Ovary (tissue), 3 donors: ENCODE measurements at regions not wholly inside any gene's neighbourhood (a gene's known extent, or its start where the extent isn't known, plus 50 kb on each side); places are given as distances from the start of the nearest gene placed in this dataset.
"Not testable (repeated sequence)": the region's sequence is repeated elsewhere in the genome, so short reads cannot be mapped to it uniquely, and the experiment has no call there.

Experiments used
- CTCF ChIP-seq, 3 donors: fragments of 450-650 bp in 2 of 3; fragments of 200-600 bp in 1 of 3; IDR thresholded peaks; one replicate each; pipeline versions ENCODE4 v1.5.1 to v1.8.0; 2016 to 2022; ENCODE audit warnings: antibody characterized with exemption in 3 of 3, mild to moderate bottlenecking in 1 of 3
- EP300 ChIP-seq: sonication (generic); formaldehyde crosslinking; IDR thresholded peaks from one replicate; pipeline ENCODE4 v1.6.1; 2017; ENCODE audit warnings: antibody characterized with exemption
- POLR2A ChIP-seq: fragments of 450-650 bp; IDR thresholded peaks from one replicate; pipeline ENCODE4 v1.6.1; 2017; ENCODE audit warnings: antibody characterized with exemption, mild to moderate bottlenecking, moderate library complexity
- donor health status: DM: no; HTN: no; CAD: no.

- TF ChIP-seq POLR2A; CTCF (IDR thresholded peaks at IDR 0.05); EP300: not testable (repeated sequence)
Observed at GRCh38 chr2:111367871-111368270, 247.2 kb downstream of the BCL2L11 start.
